Amygdala (tissue), 56 donors: ENCODE measurements at regions not wholly inside any gene's neighbourhood (a gene's known extent, or its start where the extent isn't known, plus 50 kb on each side); places are given as distances from the start of the nearest gene placed in this dataset.
"Not testable (repeated sequence)": the region's sequence is repeated elsewhere in the genome, so short reads cannot be mapped to it uniquely, and the experiment has no call there.

Experiments
- DNase-seq, 56 donors: peaks; one replicate each; lab custom pipeline; 2025; lab: John Stamatoyannopoulos, UW

DNA sequence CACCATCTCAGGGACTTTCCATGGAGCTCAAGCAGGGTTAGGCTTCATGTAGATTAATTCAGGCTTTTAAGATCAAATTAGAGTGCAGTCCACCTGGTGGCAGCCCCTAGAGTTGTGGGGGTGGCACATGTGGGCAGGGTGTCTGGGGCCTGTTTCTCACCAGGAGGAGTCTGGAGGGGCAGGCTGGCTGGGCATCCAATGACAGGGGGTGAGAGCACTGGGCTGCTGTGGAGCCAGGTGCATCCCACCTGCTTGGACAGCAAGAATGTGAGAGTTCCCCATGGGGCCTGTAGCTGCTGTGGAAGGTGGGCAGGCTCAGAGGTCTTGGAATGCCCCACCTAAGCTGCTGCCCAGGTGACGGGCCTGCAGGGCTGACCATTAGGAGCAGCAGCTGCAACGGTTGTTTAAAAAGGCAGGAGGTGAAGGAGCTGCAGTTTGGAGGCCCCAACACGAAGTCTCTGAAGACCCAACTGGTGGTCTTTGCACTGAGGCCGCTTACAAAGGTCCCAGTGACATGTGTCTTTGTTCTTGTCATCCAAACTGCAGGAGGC is 686.3 kb upstream of the HS6ST1 start:
- DNase-seq: no peak

DNA sequence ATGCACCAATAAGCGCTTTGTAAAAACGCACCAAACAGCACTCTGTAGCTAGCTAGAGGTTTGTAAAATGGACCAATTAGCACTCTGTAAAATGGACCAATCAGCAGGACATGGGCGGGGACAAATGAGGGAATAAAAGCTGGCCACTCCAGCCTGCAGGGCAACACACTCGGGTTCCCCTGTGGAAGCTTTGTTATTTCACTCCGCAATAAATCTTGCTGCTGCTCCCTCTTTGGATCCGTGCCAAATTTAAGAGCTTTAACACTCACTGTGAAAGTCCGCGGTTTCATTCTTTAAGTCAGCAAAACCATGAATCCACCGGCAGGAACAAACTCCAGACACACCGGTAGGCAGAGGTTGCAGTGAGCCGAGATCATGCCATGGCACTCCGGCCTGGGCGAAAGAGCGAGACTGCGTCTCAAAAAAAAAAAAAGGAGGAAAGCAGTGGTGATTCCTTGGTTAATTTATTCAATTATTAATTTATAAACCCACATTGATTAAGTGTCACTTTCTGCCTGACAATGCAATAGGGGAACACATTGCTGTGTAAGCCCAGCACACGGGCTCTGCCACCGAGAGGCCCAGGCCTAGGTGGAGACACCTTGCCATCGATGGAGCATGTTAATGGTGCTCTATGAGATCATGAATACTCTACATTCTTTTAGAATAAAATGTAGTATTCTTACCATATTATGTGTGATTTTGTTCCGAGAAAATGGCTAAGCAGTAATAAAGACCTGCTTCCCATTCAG is 687.6 kb upstream of the HS6ST1 start:
- no peak for DNase-seq

DNA sequence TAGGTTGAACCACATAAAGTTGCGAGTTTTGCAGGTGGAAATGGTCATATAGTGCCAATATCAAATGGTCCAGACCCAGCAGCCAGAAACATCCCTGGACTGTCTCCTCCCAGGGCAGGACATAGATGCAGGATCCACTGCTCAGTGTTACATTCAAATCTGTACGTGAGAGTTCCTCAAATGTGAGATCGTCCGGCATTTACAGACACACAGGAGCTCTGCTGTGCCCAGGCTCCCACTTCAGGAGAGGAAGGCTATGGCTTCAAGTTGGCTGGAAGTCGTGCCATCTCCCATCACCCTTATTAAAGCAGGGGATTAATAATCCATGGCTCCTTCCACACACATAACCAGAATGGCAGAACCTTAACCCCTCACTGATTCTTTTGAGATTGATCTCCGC is 688.2 kb upstream of the HS6ST1 start:
- no peak for DNase-seq

DNA sequence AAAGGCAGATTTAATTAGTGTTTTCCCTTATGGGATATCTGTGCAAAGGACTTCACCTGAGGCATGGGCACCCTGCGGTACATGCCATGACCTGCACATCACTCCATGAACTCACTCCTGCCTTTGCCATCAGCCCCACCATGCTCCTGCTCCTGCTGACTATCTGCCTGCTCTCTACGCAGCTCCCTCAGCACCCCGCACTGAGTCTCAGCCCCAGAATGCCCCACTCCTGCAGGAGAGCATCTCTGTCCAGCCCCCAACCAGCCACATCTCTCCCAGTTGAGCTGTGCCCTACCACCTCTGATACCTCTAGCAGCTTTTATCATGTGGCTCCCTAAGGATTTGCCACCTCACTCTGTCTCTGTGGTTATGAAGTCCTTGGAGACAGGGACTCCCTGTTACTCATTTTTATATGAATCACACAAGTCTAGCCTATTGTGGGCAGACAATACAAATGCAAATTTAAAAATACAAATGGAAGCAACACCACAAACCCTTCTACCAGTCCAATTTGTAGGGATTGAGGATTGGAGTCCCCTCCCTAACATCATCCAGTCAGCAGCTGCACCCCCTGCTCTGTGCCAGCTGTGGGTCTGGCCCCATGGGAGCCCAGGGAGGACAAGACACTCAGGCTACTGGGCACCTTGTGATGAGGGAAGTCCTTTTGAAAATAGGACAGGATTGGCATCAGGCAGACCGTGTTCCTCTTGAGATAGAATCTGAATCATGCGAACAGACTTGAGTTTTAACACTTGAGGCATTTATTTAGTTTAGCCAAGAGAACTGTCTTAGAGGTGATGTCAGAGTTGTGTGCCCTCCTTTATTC is 689.6 kb upstream of the HS6ST1 start:
- DNase-seq: no peak

DNA sequence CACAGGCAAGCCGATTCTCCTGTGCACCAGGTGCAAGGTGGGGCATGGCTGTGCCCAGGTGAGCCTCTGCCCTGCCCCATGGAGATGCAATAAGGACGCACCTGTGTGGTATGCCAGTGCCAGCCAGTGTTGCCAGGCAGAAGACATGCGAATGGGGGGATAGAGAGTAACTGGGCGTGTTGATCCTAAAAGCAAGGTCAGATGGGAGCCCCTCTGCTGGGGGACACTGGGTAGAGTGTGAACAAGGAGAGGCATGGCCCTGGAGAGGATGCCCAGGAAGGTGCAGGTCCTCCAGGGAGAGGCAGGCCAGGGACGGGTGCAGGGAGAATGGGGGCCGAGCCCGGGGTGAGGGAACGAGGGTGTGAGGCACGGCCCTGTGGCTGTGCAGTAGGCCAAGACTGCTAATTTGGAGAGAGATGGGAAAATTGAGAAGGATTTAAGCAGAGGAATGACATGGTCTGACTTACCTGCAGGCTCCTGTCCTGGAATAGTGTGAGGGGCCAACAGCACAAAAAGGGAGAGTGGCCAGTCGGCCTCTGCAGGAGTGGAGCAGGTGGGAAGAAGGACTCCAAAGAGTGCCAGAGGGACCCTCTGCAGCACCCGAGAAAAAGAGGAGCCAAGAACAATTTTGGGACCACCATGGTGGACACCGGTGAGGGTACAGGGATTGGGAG is 690.4 kb upstream of the HS6ST1 start:
- no peak for DNase-seq

DNA sequence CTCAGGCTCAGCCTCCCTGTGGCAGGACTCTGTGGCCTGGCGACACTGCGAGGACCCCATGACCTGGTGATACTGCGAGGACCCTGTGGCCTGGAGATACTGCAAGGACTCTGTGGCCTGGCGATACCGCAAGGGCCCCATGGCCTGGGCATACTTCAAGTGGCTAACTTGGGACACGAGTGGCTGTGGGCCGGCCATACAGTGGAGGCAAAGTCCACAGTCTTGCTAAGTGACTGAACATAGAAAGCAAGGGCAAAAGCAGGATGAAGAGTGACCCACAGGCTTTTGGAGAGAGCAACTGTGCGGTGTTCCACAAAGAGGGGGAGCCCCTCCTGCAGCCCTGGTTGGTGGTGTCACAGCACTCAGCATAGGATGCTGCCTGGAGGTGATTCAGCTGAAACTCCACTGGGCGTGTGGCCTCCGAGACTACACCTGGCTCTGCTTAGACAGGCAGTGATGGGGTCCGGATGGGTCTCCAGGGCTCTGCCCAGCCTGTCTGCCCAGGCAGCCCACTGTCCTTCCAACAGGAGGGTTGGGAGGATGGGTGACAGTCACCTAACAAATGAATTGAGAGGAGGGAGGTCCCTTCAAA is 691.0 kb upstream of the HS6ST1 start:
- DNase-seq: no peak

DNA sequence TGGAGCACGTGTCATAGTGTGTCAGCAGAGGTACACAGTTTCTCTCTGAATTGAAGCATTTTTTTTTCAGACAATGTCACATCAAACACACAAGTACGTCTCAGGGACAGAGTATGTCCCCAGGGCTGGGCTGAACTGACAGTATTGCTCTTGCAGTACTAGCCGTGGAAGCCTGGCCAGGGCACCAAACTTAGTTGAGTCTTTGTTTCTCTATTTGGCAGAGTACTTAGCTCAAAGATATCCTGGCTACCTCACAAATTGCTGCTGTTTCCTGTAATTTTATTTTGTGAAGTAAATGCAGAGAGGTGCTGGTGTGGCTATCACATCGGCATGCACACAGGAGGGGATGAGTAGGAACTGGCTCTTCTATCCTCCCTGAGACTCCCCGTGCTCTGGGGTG is 691.6 kb upstream of the HS6ST1 start:
- DNase-seq: no peak

DNA sequence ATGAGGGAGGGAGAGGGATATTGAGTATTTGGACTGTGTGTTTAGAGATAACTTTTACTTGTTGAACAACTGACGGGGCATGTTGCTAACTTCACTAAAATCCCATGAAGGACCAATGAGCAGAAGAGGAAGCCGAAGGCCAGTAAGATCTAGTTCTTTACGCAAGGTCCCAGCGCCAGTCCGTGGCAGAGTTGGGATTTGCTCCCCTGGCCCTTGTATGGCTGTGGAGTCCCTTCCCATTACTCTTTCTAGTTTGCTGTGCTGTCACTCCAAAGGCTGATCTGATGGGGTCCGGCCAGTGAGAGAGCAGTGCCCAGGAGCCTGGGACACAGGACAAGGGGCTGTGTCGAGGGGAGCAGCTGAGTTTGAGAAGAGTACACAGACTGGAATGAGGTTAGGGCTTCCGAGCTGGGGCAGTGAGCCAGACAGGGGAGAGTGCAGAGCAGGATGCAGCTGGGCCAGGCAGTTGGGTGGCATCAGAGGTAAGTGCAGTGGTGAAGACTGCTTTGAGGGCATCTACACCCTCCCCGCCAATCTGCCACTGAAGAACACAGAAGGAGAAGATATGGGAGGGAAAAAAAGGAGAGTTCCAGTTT is 692.9 kb upstream of the HS6ST1 start:
- DNase-seq: no peak

DNA sequence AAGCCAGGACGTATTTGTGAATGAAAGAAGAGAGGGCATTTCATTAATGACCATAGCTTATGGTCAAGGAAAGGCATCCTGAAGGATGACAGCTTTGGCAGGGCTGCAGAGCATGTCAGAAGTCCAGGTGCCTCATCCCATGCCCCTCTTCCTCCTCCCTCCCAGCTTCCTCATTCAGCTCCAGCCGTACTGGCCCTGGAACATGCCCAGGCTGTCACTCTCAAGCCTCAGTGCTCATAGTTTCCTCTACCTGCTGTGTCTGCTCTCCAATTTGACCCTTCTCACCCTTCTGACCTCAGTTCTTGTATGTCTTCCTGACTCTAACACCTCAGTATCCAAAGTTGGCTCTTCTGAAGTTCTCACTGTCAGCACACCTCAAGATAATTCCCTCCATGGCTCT is 695.8 kb upstream of the HS6ST1 start:
- DNase-seq: no peak

DNA sequence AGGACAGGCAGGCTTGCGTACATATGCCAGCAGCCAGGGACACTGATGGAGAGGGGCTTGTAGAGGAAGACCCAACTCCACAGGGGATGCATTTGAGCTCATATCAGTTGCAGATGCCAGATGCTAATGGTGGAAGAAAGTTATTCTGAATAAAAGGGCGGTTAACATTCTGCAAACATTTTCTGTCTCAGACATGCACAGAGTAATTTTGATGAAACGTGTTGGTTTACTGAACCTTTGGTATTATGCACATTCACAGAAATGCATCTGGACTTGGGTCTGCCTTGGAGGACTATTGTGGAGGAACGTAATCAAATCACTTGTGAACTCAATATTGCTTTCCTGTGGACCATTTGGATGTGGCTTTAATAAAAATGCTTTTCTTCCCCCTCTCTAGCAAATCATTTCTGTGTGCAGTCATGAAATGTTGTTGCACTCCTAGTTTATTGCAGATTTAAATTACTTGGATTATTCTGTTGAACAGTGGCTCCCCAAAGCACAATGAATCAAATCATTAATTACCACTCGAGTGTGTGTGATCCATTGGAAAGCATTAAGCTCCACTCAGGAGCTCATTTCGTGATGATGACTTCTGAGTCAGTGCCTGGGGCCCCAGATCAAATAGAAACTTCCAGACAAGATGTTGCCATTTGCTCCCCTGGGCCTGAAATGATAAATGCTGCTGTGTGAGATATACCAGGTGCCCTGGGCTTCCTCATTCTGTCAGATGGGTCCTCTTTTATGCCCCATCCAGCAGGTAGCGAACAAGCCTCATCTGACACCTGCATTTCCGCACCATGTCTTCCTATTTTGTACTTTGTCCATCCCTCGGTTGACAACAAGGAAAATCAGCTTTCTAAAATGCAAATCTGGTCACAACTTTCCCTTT is 697.0 kb upstream of the HS6ST1 start:
- no peak for DNase-seq

DNA sequence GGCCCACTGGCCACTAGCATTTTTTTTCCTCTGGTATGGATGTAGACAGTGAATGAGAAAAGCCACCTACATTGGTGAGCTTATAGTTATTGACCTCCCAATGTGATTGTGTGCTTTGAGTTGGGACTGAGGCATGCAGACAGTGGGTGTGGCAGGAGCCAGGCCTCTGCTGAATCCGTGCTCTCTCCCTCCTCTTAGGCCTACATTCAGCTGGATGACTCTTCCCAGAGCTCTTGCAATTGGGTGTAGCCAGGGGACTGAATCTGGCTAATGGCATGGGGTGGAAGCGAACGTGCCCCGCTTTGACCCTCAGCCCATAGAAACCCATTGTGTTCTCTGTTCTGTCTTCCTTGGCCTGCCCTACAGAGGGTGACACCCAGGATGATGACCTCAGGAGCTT is 698.3 kb upstream of the HS6ST1 start:
- no peak for DNase-seq

DNA sequence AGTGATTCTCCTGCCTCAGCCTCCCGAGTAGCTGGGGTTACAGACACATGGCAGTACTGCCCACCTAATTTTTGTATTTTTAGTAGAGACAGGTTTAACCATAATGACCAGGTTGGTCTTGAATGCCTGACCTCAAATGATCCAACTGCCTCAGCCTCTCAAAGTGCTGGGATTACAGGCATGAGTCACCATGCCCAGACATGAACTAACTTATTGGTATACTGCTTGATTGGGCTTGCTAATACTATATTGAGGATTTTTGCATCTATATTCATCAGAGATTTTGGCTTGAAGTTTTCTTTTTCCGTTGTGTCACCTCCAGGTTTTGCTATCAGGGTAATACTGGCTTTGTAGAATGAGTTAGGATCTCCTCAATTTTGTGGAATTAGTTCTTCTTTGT is 706.1 kb upstream of the HS6ST1 start:
- DNase-seq: no peak

DNA sequence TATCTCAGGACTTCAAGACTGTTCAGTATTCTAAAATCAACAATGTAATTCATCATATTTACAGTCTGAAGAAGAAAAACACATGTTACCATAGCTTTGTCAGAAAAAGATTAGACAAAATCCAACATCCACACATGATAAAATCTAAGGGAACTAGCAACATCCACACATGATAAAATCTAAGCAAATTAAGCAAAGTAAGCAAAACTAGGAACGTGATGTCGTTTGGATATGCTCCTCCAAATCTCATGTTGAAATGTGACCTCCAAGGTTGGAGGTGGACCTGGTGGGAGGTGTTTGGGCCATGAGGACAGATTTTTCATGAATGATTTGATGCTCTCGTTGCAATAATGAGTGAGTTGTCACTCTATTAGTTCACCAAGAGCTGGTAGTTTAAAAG is 717.3 kb upstream of the HS6ST1 start:
- no peak for DNase-seq

DNA sequence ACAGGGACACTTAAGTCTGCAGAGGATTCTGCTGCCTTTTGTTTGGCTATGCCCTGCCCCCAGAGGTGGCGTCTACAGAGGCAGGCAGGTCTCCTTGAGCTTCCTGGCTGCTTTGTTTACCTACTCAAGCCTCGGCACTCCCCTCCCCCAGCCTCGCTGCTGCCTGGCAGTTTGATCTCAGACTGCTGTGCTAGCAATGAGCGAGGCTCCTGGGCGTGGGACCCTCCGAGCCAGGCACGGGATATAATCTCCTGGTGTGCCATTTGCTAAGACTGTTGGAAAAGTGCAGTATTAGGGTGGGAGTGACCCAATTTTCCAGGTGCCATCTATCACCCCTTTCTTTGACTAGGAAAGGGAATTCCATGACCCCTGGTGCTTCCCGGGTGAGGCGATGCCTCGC is 725.0 kb upstream of the HS6ST1 start:
- not testable (repeated sequence) for DNase-seq

DNA sequence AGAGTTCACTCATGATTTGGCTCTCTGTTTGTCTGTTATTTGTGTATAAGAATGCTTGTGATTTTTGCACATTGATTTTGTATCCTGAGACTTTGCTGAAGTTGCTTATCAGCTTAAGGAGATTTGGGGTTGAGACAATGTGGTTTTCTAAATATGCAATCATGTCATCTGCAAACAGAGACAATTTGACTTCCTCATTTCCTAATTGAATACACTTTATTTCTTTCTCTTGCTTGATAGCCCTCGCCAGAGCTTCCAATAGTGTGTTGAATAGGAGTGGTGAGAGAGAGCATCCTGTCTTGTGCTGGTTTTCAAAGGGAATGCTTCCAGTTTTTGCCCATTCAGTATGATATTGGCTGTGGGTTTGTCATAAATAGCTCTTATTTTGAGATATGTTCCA is 727.8 kb upstream of the HS6ST1 start:
- DNase-seq: not testable (repeated sequence)

DNA sequence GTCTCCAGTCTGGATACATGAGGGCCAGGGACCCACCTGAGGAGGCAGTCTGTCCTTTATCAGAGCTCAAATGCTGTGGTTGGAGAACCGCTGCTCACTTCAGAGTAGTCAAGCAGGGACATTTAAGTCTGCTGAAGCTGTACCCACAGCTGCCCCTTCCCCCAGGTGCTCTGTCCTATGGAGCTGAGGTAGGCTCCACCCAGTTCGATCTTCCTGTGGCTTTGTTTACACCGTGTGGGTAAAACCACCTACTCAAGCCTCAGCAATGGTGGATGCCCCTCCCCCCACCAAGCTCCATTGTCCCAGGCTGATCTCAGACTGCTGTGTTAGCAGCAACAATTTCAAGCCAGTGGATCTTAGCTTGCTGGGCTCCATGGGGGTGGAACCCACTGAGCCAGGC is 731.4 kb upstream of the HS6ST1 start:
- DNase-seq: no peak

DNA sequence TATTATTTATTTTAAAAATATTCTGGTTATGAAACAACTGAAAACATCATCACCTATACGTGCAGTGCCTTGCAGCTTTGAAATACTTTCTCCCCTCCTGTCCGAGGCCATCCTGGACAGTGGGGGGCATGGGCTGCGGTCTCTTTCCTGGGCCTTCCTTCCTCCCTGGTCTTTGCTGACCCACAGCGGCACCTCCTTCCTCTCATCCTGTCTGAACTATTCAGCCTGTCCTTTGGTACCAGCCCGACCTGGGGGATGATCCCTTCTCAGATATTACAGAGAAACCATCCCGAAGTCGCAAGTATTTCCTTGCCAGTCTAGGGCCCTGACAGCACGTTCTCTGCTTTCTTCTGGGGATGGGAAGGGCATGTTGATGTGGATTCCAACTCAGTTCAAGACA is 736.6 kb upstream of the HS6ST1 start:
- DNase-seq: no peak

DNA sequence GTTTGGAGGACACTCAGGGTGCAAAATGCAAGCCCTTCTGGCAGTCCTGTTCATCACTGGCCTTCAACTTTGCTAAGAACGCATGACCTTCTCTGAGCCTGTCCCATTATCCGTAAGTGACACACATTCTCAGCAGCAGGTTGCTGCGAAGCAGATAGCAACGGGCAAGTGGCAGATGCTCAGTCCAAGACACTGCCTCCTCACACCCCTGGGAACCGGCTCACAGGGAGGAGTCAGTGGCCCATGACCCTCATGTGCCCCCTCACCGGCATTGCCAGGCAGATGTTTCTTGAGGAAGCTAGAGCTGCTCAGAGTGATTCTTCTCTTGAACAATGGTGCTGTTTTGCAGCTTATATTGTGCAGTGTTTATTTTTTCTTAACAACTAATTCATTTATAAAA is 737.2 kb upstream of the HS6ST1 start:
- no peak for DNase-seq

DNA sequence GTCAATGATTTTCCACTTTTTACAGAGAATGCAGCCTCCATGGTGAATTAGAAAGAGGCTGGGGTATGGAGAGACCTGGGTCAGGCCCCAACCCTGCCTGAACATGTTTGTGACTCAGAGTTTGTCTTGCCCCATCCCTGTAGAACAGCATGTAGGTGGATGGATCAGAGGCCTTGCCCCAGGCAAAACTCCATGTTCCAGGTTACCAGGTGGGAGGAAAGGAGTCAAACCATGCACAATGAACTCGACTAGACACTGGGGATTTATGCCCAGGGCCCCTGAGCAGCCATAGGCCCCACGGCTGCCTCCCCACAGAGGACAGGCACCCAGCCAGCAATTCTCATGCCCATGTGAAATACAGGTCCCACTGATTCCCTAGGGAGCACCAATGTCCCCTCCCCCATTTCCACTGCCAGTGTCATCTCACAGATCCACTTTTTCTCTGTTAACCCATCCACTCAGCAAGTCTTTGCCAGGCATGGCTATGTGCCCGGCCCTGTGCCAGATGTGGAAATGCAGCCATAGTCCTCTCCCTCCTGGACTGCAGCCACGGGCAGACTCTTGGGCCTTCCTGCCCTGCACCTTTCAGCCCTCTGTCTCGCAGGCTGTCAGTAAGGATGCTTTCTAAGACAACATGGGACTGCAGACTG is 737.8 kb upstream of the HS6ST1 start:
- no peak for DNase-seq
